Activated CD4-positive, alpha-beta T cell treated with anti-CD3 and anti-CD28 coated beads for 24 hours (primary cell): ENCODE measurements at regions not wholly inside any gene's neighbourhood (a gene's known extent, or its start where the extent isn't known, plus 50 kb on each side); places are given as distances from the start of the nearest gene placed in this dataset.
"Not testable (repeated sequence)": the region's sequence is repeated elsewhere in the genome, so short reads cannot be mapped to it uniquely, and the experiment has no call there.

Experiments
- DNase-seq, 2 donors: peaks; one replicate each; pipeline ENCODE4 v3.0.0-alpha.2; 2020; ENCODE audit warnings: low read depth in 2 of 2

DNA sequence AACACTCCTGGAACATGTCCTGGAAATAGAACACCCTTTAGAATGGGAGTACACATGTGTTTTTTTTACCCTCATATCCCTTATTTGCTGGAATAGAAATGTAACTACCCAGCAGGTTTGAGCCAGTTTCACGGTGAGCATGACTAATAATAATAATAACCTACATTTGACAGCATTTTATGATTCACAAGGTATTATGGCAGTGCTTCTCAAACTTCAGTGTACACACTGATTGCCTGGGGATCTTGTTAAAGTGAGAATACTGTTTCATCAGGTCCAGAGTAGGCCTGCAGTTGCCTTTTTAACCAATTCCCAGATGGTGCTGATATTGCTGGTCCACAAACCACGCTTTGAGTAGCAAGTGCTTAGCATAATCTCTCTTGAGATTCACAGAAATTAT is 63.9 kb downstream of the NFKBIZ start:
- DNase-seq, result no peak

DNA sequence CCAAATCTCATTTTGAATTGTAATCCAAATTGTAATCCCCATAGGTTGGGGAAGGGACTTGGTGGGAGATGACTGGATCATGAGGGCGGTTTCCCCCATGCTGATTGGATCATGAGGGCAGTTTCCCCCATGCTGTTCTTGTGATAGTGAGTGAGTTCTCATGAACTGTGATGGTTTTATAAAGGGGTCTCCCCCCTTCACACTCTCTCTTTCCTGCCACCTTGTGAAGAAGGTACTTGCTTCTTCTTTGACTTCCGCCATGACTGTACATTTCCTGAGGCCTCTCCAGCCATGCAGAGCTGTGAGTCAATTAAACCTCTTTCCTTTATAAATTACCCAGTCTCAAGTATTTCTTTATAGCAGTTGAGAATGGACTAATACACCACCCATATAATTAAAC is 68.4 kb downstream of the NFKBIZ start:
- DNase-seq, result not testable (repeated sequence)

DNA sequence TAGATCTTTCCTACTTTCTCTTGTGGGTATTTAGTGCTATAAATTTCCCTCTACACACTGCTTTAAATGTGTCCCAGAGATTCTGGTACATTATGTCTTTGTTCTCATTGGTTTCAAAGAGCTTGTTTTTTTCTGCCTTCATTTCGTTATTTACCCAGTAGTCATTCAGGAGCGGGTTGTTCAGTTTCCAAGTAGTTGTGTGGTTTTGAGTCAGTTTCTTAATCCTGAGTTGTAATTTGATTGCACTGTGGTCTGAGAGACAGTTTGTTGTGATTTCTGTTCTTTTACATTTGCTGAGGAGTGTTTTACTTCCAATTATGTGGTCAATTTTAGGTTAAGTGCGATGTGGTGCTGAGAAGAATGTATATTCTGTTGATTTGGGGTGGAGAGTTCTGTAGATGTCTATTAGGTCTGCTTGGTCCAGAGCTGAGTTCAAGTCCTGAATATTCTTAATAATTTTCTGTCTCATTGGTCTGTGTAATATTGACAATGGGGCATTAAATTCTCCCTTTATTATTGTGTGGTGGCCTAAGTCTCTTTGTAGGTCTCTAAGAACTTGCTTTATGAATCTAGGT is 72.9 kb downstream of the NFKBIZ start:
- DNase-seq, result not testable (repeated sequence)

DNA sequence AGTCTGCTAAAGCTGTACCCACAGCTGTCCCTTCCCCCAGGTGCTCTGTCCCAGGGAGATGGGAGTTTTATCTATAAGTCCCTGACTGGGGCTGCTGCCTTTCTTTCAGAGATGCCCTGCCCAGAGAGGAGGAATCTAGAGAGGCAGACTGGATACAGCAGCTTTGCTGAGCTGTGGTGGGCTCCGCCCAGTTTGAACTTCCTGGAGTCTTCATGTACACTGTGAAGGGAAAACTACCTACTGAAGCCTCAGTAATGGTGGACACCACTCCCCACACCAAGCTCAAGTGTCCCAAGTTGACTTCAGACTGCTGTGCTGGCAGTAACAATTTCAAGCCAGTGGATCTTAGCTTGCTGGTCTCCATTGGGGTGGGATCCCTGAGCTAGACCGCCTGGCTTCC is 75.3 kb downstream of the NFKBIZ start:
- not testable (repeated sequence) for DNase-seq

DNA sequence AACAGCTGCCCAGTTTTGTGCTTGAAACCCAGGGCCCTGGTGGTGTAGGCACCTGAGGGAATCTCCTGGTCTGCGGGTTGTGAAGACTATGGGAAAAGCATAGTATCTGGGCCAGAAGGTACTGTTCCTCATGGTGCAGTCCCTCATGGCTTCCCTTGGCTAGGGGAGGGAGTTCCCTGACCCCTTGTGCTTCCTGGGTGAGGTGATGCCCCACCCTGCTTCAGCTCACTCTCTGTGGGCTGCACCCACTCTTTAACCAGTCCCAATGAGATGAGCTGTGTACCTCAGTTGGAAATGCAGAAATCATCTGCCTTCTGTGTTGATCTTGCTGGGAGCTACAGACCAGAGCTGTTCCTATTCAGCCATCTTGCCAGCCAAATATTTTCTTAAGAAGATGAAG is 75.8 kb downstream of the NFKBIZ start:
- DNase-seq, result not testable (repeated sequence)

DNA sequence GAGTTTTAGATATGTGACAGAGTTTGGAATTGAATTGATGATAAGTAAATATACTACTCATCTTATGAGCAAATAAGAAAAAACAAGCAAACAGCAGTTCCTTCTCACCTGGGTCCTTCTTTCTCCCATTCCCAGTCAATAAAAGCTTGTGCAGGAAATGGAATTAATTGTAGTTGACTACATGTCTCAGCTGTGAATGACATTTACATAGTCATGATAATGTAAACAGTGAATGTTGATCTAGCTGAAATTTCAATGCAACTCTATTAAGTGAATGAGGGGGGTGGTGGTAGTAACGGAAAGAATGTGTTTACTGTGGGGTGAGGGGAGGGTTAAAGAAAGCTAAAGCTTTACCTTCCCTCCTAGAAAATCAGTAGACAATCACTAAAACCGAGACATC is 76.2 kb downstream of the NFKBIZ start:
- DNase-seq, result no peak

DNA sequence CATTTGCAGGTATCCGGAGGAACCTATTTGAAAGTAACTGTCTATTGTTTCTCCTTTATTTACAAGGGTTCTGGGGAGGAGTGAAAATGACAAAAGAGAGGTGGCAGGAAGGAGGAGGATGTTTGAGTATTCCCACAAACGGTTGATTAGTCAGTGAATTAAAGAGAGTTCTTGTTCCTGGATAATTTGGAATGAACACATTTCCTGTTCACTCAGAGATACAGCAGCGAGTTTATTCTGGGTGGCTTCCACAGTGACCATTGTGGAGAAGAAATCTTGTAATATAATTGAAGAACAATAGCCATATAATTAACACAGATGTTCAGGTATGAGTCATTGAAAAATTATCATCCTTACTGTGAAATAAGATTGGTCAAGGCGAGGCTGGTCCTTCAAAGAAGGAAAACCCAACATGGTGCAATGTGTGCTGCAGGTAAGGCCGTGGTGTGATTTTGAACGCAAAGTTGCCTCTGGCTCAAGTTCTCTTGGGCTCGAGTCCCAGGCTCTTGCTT is 77.3 kb downstream of the NFKBIZ start:
- no peak for DNase-seq

DNA sequence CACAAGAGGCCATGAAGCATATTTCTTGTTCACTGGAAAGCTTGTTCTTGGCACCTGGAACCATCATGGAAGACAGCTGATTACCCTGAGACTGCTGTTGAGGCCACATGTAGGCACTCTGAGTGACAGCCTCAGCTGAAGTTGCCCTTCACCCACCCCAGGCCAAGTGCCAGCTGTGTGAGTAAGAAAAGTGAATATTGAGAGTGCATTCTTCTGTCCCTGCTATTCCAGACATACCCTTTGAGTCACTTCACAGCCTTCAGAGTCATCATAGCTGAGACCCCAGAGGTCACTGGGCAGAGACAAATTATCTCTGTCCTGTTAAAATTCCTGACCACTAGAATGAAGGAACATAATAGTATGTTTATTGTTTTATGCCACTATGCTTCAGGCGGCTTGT is 79.6 kb downstream of the NFKBIZ start:
- no peak for DNase-seq

DNA sequence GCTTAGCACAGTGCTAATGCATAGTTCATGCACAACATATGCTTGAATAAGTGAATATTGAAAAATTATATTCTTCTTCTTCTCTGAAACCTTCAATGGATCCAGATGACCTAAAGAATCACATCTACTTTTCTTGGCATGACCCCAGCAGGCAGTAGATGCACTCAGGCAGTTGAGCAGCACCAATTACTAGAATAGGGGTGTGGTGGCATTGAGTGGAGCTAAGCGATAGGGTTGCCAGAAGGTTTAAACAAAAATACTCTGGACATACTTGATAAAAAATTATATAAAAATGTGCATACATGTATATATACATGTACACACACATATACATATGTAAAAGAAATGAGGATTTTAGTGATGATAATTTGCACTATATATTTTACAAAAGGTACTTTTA is 81.8 kb downstream of the NFKBIZ start:
- DNase-seq, result no peak

DNA sequence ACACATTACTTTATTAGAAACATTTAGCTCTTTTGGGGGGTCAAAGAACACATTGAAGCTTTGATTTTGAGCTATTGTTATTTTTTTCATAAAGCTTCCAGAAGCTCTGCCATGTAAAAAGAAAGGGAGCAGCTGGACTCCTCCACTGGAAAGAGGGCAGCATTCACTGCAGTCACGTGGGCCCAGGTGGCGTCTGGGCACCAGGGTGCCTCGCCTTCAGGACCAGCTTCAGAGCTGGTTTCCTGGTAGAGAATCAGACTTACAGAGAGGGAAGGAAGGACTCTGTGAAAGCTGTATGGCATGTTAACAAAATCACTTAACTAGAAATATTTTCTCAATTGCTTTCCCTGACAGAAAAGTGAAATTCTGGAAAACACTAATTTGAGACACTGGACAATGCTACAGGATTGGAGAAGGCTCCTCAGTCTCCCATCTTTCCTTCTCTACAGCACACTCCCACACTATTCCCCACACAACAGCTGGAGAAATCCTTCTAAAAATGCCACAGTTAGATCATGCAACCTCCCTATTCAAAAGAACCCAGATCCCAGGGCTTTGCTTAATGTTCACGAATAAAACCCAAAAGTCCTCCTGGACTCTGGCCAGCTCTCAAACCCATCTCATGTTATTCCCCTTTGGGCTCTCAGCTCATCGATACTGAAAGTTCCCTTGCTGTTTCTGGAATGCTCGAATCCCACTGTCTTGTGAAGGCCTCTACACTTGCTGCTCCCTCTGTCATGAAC is 83.2 kb downstream of the NFKBIZ start:
- DNase-seq, result no peak

DNA sequence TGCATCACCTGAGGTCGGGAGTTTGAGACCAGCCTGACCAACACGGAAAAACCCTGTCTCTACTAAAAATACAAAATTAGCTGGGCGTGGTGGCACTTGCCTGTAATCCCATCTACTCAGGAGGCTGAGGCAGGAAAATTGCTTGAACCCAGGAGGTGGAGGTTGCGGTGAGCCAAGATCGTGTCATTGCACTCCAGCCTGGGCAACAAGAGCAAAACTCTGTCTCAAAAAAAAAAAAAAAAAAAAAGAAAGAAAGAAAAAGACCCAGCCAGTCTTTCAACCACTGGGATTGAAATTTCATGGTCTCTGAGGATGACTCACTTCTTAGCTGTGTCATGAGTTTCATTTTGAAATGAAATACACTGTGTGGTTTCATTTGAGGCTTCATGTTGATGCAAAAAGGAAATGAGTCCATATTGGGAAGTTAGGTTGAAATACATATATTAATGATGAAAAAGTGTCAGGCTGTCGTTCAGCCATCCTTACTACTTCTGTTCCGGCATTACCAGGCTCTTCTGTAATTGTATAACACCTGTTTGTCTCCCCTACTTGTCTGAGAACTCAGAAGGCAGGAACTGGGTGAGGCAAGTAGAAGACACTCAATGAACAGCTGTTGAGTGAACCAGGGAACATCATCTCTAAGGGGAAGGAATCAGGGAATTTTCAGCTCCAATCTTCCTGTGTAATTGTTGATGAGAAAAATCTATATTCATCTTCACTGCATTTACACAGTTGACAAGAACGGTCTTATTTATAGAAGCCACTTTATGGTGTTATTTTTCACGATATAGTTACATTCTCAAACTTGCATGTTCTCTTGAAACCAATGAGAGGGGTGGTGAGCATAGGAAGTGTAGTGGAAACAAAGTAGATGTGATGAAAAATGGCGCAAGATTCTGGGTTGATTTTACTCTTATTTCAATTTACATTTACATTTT is 87.4 kb downstream of the NFKBIZ start:
- peak in 1 of 2 donors; percentile 8 for DNase-seq

DNA sequence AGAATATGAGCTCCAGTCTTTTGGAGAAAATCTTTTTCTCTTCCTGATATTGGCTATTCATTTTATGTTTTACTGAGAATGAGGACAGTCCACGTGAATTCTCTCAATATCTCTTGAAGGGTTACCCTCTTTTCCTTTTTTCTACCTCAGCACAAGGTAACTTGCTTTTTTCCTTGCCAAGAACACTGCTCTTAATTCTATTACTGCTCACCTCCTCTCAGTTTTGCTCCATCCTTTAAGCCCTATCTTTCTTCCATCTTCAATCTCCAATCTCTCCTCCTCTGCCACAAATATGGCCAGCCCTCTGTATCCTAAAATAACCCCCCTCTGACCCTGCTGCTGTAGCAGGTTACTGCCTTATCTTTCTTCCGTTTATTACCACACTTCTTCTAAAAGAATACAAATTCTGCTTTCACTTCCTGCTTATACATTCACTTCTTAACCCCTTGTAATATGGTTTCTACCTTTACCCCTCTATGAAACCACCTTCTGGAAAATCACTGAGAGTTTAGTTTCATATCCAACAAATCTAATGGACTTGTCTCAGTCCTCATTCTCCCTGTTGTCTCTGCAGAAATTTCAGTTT is 89.0 kb downstream of the NFKBIZ start:
- DNase-seq, result no peak

DNA sequence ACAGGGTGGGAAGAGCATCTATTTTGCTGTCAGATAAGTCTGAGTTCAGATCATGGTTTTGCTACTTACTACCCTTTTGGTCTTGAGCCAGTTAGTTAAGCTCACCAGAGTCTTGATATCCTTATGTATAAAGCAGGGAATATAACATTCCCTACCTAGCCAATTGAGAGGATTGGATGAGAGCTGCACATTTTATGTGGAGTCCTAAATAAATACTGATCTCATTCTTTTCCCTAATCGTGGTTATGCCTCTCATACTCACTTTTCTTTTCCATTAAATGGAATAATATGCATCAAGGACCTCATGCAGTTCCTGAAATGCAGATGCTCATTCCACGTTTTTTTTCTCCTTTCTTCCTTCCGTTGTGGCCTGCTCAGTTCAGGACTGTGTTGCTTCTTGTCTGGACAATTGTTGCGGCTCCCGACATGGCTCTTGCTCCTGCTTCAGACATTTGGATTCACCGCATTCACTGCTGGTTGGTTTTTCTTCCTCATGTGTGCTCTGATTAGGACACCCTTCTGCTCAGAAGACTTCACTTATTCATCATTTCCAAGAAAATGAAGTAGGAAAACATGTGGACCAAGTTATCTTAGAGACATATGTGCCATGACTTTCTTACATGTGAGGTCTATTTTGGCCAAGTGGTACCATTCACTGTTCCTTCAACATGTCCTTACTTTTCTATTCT is 90.2 kb downstream of the NFKBIZ start:
- DNase-seq, result no peak

DNA sequence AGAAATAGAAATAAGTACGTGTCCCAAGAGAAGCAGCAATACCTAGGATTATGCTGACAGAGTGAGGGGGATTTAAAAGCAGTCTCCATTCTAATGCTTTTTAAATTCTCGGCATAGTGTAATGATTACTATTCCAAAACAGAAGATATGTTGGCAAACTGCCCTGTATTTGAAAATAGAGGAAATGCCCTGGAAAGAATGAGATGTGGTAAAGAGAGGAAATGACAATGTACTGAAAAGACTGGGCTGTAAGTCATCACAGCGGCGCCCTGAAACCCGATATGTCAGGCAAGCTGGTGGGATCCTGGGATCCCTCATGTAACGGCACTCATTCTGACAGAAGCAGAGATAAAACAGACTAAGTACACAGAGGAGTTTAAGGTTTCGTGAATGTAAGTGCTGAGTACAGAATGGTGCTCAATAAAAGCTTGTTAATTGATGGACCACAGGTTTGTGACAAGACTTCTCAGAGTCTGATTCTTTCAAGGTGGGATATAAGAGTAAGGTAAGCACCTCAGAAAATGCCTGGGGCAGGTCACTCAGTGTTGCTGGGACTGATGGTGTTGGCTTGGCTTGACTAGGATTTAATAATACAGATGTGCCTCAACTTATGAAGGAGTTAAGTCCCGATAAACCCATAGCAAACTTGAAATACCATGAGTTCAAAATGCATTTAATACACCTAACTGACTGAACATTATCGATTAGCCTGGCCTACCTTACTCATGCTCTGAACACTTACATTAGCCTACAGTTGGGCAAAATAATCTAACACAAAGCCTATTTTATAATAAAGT is 91.4 kb downstream of the NFKBIZ start:
- no peak for DNase-seq

DNA sequence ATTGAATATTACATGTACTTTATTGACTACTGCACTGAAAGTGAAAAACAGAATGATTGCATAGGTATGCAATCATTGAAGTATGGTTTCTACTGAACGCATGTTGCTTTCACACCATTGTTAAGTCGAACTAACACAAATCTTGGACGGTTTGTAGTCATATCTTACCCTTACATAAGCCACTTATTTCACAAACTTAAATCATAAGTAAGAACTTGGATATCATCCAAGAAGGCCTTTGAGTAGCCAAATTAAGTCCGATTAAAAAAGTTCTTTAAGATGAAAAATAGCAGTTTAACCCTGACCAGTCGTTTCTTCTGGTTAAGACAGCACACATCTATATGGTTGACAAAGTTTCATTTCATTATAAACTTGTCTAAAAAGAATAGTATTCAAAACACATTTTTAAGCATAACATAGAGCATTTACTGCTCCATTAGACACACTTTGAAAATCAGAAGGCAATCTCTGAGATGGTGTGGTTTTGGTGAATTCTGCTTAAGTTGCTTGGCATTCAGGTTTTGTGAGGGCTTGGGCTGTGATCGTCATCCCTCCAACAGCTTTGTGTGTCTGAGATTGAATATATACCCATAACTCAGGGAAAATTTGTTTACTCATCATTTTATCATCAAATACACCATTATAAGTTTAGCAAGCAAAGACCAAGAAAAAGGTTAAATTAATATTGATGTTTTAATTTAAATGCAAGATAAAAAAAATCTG is 92.2 kb downstream of the NFKBIZ start:
- DNase-seq, result no peak

DNA sequence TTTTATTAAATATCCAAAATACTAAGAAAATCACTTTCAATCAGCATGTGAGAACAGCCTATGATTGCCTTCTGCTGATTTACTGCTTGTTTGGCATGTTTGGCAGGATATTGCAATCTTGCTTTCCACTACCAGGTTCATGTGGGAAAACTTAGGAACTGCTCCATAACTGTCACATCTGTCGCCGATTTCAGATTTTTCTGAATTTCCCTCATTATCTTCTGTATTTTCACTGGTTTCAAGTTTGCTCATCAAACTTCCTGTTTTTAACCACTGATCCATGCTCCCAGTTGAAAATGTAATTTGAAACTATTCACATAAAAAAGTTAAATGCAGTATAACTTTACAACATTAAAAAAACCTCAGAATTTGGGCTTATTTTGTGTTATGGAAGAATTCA is 93.0 kb downstream of the NFKBIZ start:
- no peak for DNase-seq

DNA sequence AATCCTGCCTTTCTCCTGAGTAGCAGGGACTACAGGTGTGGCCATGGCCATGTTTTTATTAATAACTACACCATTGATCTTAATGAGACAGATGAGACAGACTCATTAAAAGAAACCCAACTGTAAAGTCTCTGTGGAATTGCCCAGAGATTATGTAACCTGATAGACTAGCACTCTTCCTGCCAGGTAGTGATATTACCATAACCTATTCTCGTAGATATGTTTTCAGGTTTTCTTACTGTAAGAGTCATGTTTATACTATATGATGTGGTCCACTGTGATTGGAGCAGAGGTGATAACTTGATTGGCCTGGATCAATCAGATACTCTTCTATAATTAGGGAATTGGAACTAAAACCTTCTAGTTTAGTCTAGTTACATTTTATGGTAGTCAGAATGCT is 93.7 kb downstream of the NFKBIZ start:
- DNase-seq, result no peak

DNA sequence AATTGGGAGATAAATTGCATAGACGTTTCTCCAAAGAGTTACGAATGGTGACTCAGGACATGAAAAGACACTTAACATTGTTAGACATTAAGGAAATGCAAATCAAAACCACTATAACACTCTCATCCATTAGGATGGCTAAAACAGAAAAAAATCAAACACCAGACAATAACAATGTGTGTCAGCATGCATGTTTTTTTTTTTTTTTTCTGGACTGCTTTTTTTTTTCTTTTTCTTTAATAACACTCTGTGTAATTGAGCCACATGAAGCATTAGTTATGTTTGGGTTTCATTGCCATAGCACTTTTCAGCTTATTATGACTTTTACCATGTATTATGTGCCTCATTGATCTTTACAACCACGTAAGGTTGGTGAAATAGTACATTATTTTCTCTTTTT is 95.0 kb downstream of the NFKBIZ start:
- no peak for DNase-seq

DNA sequence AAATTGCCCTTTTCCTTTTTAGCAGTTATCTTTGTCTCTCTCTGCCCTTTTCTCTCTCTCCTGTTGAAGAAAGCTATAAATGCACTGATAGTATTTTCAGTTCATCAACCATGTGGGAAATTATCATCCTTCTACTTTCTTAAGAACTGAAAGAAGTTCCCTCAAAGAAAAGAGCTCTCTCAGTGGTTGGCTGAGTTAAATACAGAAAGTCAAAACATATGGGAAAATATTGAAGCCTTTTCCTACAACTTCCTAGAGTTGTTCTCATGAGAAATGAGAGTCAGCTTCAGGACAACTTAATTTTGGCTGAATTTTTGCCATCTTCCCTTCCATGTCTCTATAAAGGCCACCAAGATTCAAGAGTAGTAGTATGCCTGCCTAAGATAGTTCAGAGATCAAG is 96.7 kb downstream of the NFKBIZ start:
- no peak for DNase-seq

DNA sequence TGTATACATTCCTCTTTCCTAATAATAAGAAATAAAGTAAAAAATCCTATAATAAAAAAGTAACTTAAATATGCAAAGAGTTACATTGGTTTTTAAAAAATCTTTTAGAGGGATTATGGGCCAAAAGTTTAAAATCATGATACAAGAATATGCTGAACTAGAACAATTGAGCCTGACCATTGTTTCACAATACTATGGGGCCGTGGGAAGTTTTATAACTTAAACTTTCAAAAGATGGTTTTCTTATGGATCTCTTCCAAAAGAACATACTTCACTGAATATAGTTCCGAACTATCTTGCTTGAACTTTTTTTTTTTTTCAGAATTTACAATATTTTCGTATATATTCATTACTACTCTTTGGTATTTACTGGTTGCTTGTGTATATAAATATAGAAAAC is 97.6 kb downstream of the NFKBIZ start:
- no peak for DNase-seq
